H9 (cell line): ENCODE measurements at regions not wholly inside any gene's neighbourhood (a gene's known extent, or its start where the extent isn't known, plus 50 kb on each side); places are given as distances from the start of the nearest gene placed in this dataset.

Experiments used
- DNase-seq: peaks from one replicate; pipeline ENCODE4 v3.0.0-alpha.2; 2017
- H2AFZ ChIP-seq: one replicate; pipeline ENCODE4 v1.6.1; 2013; ENCODE audit warnings: mild to moderate bottlenecking, low read length, control low read depth, moderate library complexity
- H2AK5ac ChIP-seq: 2 replicates; pipeline ENCODE4 v1.6.1; 2013; ENCODE audit warnings: low read length, control low read depth, mixed read lengths; ENCODE audit not compliant: insufficient read length
- H2BK120ac ChIP-seq: one replicate; pipeline ENCODE4 v1.6.1; 2013; ENCODE audit warnings: low read depth, mild to moderate bottlenecking, low read length, control low read depth, inconsistent platforms; ENCODE audit not compliant: poor library complexity, severe bottlenecking
- H2BK12ac ChIP-seq: 2 replicates; pipeline ENCODE4 v1.6.1; 2013; ENCODE audit warnings: low read length, control low read depth, mixed read lengths, low read depth; ENCODE audit not compliant: insufficient read length
- H2BK15ac ChIP-seq: 2 replicates; pipeline ENCODE4 v1.6.1; 2013; ENCODE audit warnings: low read depth, low read length, control low read depth
- H2BK20ac ChIP-seq: one replicate; pipeline ENCODE4 v1.6.1; 2013; ENCODE audit warnings: low read depth, mild to moderate bottlenecking, low read length, control low read depth, inconsistent platforms; ENCODE audit not compliant: poor library complexity, severe bottlenecking
- H2BK5ac ChIP-seq: 2 replicates; pipeline ENCODE4 v1.6.1; 2013; ENCODE audit warnings: low read length, control low read depth, mixed read lengths; ENCODE audit not compliant: insufficient read length
- H3K14ac ChIP-seq: 2 replicates; pipeline ENCODE4 v1.6.1; 2013; ENCODE audit warnings: low read length, control low read depth; ENCODE audit not compliant: insufficient read depth
- H3K18ac ChIP-seq: 2 replicates; pipeline ENCODE4 v1.6.1; 2013; ENCODE audit warnings: low read depth, mild to moderate bottlenecking, mixed read lengths, low read length, control low read depth; ENCODE audit not compliant: insufficient read length
- H3K23ac ChIP-seq: 2 replicates; pipeline ENCODE4 v1.6.1; 2013; ENCODE audit warnings: low read length, control low read depth, mixed read lengths, low read depth; ENCODE audit not compliant: insufficient read length
- H3K23me2 ChIP-seq: 2 replicates; pipeline ENCODE4 v1.6.1; 2013; ENCODE audit warnings: low read depth, mild to moderate bottlenecking, mixed read lengths, low read length, control low read depth; ENCODE audit not compliant: insufficient read length, poor library complexity, severe bottlenecking
- H3K27ac ChIP-seq: 2 replicates; pipeline ENCODE4 v1.5.1; 2013; ENCODE audit warnings: low read length, control low read depth, mixed read lengths, low read depth; ENCODE audit not compliant: insufficient read length
- H3K27me3 ChIP-seq: 2 replicates; pipeline ENCODE4 v1.6.1; 2013; ENCODE audit warnings: low read length, control low read depth, inconsistent platforms; ENCODE audit not compliant: insufficient read depth
- H3K4ac ChIP-seq: 2 replicates; pipeline ENCODE4 v1.6.1; 2013; ENCODE audit warnings: low read depth, mild to moderate bottlenecking, control low read depth, inconsistent platforms, low read length, moderate library complexity
- H3K4me1 ChIP-seq: 2 replicates; pipeline ENCODE4 v1.6.1; 2013; ENCODE audit warnings: low read length, control low read depth, inconsistent platforms; ENCODE audit not compliant: insufficient read depth
- H3K4me2 ChIP-seq: 2 replicates; pipeline ENCODE4 v1.6.1; 2013; ENCODE audit warnings: low read length, control low read depth, mixed read lengths; ENCODE audit not compliant: insufficient read length, insufficient read depth
- H3K56ac ChIP-seq: 2 replicates; pipeline ENCODE4 v1.6.1; 2013; ENCODE audit warnings: low read depth, mild to moderate bottlenecking, mixed read lengths, low read length, control low read depth; ENCODE audit not compliant: insufficient read length
- H3K79me1 ChIP-seq: 2 replicates; pipeline ENCODE4 v1.6.1; 2013; ENCODE audit warnings: low read depth, mild to moderate bottlenecking, moderate library complexity, low read length, control low read depth, inconsistent platforms; ENCODE audit not compliant: insufficient read depth, poor library complexity, severe bottlenecking
- H3K79me2 ChIP-seq: 2 replicates; pipeline ENCODE4 v1.6.1; 2013; ENCODE audit warnings: low read length, control low read depth, inconsistent platforms; ENCODE audit not compliant: insufficient read depth
- H3K9ac ChIP-seq: 2 replicates; pipeline ENCODE4 v1.6.1; 2013; ENCODE audit warnings: low read length, control low read depth, mixed read lengths; ENCODE audit not compliant: insufficient read length; ENCODE audit errors: extremely low read depth
- H3K9me3 ChIP-seq: one replicate; pipeline ENCODE4 v1.6.1; 2013; ENCODE audit warnings: low read depth, low read length, inconsistent platforms; ENCODE audit not compliant: control insufficient read depth
- H3T11ph ChIP-seq: one replicate; pipeline ENCODE4 v1.6.1; 2013; ENCODE audit warnings: mild to moderate bottlenecking, low read length, control low read depth, inconsistent platforms
- H4K20me1 ChIP-seq: one replicate; pipeline ENCODE4 v1.6.1; 2013; ENCODE audit not compliant: control insufficient read depth, insufficient read length, insufficient read depth
- H4K5ac ChIP-seq: 2 replicates; pipeline ENCODE4 v1.6.1; 2013; ENCODE audit warnings: low read depth, mild to moderate bottlenecking, mixed read lengths, low read length, control low read depth; ENCODE audit not compliant: insufficient read length
- H4K8ac ChIP-seq: replicated peaks from 2 replicates; pipeline ENCODE4 v1.6.1; 2013; ENCODE audit warnings: low read length, control low read depth, mixed read lengths, low read depth; ENCODE audit not compliant: insufficient read length
- H4K91ac ChIP-seq: 2 replicates; pipeline ENCODE4 v1.6.1; 2013; ENCODE audit warnings: low read depth, mild to moderate bottlenecking, moderate library complexity, mixed read lengths, low read length, control low read depth; ENCODE audit not compliant: insufficient read length
- H3K27ac Mint-ChIP-seq, 3 experiments: 2 replicates in 2 of 3; 3 replicates in 1 of 3; pipeline ENCODE4 v1.8.0; 2020 to 2021; ENCODE audit warnings: mixed read lengths in 3 of 3, mild to moderate bottlenecking in 1 of 3, moderate library complexity in 1 of 3
- H3K27me3 Mint-ChIP-seq: 2 replicates; pipeline ENCODE4 v1.8.0; 2021; ENCODE audit warnings: low read depth, mild to moderate bottlenecking, moderate library complexity, mixed read lengths
- H3K36me3 Mint-ChIP-seq, 3 experiments: 2 replicates in 2 of 3; 3 replicates in 1 of 3; pipeline ENCODE4 v1.8.0; 2020 to 2021; ENCODE audit warnings: low read depth in 3 of 3, mixed read lengths in 3 of 3; ENCODE audit not compliant: insufficient read depth in 1 of 3
- H3K4me1 Mint-ChIP-seq, 2 experiments: 2 replicates each; pipeline ENCODE4 v1.8.0; 2020; ENCODE audit warnings: mixed read lengths in 2 of 2
- H3K4me3 Mint-ChIP-seq, 2 experiments: 2 replicates in 1 of 2; 3 replicates in 1 of 2; pipeline ENCODE4 v1.8.0; 2020 to 2021; ENCODE audit warnings: mild to moderate bottlenecking in 2 of 2, mixed read lengths in 2 of 2, moderate library complexity in 1 of 2
- H3K9me3 Mint-ChIP-seq, 2 experiments: 2 replicates in 1 of 2; 3 replicates in 1 of 2; pipeline ENCODE4 v1.8.0; 2020; ENCODE audit warnings: mild to moderate bottlenecking in 2 of 2, mixed read lengths in 2 of 2, moderate library complexity in 1 of 2
- CTCF ChIP-seq: fragments of 200-600 bp; sonication (generic); conservative IDR thresholded peaks from 3 replicates; pipeline ENCODE4 v1.8.0; 2021; ENCODE audit warnings: antibody characterized with exemption, mild to moderate bottlenecking
- WGBS: extraction: QIAGEN DNeasy Blood & Tissue Kit; methylation state at CpG from one replicate; pipeline ENCODE4 v1.1.7; 2013; ENCODE audit warnings: missing lambda C conversion rate, low lambda C conversion rate, mixed read lengths; ENCODE audit not compliant: insufficient read length; ENCODE audit errors: extremely low coverage; 5-methylcytosine and 5-hydroxymethylcytosine counted together

GRCh38 chr17:13941781-13942180 lies 127.5 kb upstream of the COX10 start:
- Histone ChIP-seq H2BK5ac (no peak overlapping the region), H3K23ac (no peak overlapping the region), H2AK5ac (no peak overlapping the region), H4K91ac (no peak overlapping the region), H3K14ac (no peak overlapping the region), H2AFZ (no peak overlapping the region), H3K4ac (no peak overlapping the region), H3K79me1 (no peaks in the 10 kb centered on the region), H3K23me2 (no peaks in the 10 kb centered on the region), H3K56ac (no peak overlapping the region), H3T11ph (no peak overlapping the region), H3K27me3 (no peaks in the 10 kb centered on the region), H4K5ac (no peak overlapping the region), H3K18ac (no peak overlapping the region), H2BK15ac (no peak overlapping the region), H3K9ac (no peak overlapping the region), H2BK120ac (no peak overlapping the region), H3K4me2 (no peak overlapping the region), H4K20me1 (no peaks in the 10 kb centered on the region), H4K8ac (no peak overlapping the region), H3K27ac (no peak overlapping the region), H2BK12ac (no peak overlapping the region), H3K9me3 (no peaks in the 10 kb centered on the region), H2BK20ac (no peak overlapping the region), H3K4me1 (no peaks in the 10 kb centered on the region), H3K79me2 (no peaks in the 10 kb centered on the region)
- no CpG with 5 or more reads among the region's 3 CpGs for WGBS
- H3K36me3 Mint-ChIP-seq: peaks cover 0 to 4% (median 2%) of the 10 kb centered on the region in 3 experiments; a peak in 2 of 7 replicates
- no peak overlapping the region for H3K4me3 Mint-ChIP-seq
- TF ChIP-seq CTCF: no peak
- no peaks in the 10 kb centered on the region for H3K27me3 Mint-ChIP-seq
- no peak overlapping the region for H3K27ac Mint-ChIP-seq
- no peak for DNase-seq
- H3K9me3 Mint-ChIP-seq: peaks cover 3 to 9% of the 10 kb centered on the region in 2 experiments; a peak in 4 of 5 replicates
- H3K4me1 Mint-ChIP-seq: no peaks in the 10 kb centered on the region
